Tongue (tissue), 1 donor: ENCODE measurements at regions not wholly inside any gene's neighbourhood (a gene's known extent, or its start where the extent isn't known, plus 50 kb on each side); places are given as distances from the start of the nearest gene placed in this dataset.
"Not testable (repeated sequence)": the region's sequence is repeated elsewhere in the genome, so short reads cannot be mapped to it uniquely, and the experiment has no call there.

Experiments
- DNase-seq: peaks from one replicate; pipeline ENCODE4 v3.0.0-alpha.2; 2015

DNA sequence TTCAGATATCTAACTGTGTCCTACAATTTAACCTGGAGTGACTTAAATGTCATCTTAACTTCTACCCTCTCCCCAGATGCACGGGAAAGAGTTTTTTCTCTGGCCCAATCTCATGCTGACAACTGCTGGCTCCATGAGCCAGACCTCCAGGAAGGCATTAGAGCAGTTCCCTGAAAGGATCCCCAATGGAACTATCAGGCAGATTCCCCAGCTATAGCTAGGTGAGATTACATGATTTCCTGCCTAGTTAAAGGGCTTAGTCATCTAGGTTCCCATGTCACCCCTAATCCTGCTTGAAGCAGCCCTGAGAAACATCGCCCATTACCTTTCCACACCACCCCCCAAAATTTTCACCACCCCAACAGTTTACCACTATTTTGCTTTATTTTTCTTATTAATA, 373.5 kb upstream of the TRPC7 start:
- DNase-seq, result no peak

GRCh38 chr5:136736021-136736420, 370.7 kb upstream of the TRPC7 start:
- DNase-seq, result no peak

DNA sequence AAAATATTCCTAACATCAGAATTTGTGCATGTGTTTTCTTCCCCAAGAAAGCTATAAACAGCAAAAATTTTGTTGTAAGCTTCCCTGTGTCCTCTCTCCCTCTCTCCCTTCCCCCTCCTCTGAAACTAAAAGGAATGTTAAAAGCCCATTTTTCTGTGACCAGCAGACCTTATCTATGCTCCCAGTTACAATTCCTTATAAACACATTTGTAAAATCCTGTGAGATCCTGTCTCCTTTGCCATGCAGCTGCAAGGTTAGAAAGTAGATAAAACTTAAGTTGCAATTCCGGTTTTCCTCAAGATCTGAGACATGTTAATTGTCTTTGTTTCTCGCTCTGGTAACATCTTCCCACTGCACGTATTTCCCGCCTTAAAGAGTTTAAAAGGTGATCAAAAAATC, 370.3 kb upstream of the TRPC7 start:
- not testable (repeated sequence) for DNase-seq

DNA sequence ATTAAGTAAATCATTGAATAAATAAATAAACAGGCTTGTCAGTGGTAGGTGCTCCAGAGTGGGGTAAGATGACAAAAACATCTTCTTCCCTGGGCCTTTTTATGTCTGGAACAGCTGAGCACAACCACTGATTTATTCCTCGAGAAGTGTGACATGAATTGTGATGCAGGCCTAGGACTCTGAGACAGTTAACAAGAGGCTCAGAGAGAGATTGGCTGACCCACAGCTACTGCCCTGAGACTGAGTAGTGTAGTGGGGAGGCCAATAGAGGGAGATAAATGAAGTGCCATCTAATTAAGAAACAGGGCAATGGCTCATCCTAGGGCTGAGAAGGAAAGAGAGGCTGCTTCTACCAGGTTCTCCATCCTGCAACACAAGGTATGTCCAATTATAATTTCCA, 369.3 kb upstream of the TRPC7 start:
- DNase-seq, result no peak

DNA sequence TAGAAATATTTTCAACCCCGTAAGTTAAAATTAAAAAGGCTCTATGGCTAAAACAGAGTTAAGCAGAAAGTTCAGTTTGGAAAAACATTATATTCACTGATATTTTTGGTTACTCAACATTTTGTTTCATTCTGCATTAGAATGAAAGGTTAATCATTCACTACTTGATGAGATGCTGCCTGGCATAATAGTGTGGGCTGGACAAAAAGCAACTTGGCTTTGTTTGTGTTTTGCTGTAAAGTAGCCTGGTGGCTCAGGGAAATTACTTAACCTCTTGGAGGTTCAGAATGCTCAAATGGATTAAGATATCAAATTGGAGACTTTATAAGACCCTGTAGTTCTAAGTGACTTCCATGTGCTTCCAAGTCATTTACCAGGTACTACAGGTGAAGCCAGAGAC, 367.4 kb upstream of the TRPC7 start:
- DNase-seq, result no peak

DNA sequence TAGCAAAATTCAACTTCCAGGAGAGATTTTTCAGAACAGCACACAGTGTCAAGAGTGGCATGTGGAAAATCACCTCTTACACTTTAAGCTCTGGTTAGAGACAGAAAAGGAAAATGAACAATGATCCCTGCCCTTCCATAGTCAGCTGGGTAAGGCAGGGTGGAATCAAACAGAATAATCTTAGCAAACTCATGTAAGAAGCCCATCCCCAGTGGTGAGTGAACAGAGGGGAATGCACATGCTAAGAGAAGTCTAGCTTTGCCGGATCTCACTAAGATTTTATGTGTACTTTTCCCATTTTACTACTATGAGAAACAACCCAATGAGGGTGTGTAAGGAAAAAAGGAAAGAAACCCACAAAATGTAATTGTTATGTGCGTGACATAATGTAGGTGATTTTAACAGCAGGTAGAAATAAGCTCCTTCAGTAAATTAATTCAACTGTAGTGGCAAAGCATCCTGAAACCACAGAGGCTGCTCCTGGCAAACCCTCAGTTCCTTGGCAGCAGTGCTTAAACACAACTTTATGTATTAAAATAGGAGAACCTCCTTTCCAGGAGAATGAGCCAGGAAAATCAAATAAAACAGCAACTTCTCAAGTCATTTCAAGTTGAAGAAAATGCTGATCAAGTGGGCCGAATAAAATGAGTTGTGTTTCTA, 366.0 kb upstream of the TRPC7 start:
- DNase-seq, result peak; percentile 2

DNA sequence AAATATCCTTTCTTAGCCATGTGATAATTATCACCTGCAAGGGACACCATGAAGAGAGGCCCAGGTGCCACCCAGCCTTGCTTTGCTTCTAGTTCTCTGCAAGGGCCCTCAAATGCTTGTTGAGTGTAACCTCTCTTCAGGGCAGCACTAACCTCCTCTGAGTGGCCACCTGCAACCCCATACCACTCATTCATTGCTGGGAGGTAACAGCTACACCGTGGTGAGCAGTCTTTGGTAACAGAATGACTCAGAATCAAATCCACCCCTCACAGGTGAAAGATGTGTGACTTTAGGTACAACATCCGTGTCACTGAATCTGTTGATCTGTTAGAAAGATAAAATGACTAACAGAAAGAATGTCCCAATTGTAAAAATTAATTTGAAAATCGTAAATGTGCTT, 365.1 kb upstream of the TRPC7 start:
- no peak for DNase-seq

GRCh38 chr5:136729901-136730355, 364.6 kb upstream of the TRPC7 start:
- DNase-seq, result no peak

GRCh38 chr5:136726506-136726905, 361.2 kb upstream of the TRPC7 start:
- no peak for DNase-seq

GRCh38 chr5:136724161-136724560, 358.8 kb upstream of the TRPC7 start:
- DNase-seq, result no peak

- no peak for DNase-seq
Measured at GRCh38 chr5:136722581-136722980, 357.2 kb upstream of the TRPC7 start.

DNA sequence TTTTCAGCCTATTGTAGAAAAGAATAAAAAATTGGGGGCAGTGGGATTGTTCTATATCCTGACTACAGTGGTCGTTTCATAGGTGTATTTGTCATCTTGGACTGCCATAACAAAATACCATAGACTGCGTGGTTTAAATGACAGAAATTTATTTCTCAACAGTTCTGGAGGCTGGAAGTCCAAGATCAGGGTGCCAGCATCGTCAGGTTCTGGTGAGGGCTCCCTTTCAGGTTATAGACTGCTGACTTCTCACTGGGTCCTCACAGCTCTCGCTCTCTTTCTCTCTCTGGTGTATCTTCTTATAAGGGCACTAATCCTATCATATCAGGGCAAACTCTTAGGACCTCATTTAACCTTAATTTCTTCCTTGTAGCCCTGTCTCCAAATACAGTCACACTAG, 356.7 kb upstream of the TRPC7 start:
- DNase-seq, result no peak

GRCh38 chr5:136720674-136721073, 355.3 kb upstream of the TRPC7 start:
- DNase-seq, result no peak

DNA sequence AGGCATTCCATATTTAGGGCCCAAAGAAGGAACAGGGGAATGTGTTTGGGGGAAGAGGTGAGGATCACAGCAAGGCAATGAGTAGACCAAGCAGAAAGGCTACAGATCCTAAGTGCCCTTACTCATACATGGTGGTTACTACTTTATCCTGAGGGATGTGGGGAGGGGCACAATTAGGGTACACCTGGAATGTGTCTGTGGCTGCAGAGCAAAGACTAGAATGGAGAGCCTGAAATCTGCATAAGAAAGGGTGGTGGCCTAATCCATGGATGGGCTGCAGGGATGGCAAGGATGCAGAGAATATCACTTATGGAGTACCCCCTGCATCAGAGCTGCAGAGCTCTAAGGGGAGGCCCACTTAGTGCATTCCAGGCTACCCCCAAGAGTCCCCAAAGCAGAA, 352.6 kb upstream of the TRPC7 start:
- DNase-seq, result no peak

DNA sequence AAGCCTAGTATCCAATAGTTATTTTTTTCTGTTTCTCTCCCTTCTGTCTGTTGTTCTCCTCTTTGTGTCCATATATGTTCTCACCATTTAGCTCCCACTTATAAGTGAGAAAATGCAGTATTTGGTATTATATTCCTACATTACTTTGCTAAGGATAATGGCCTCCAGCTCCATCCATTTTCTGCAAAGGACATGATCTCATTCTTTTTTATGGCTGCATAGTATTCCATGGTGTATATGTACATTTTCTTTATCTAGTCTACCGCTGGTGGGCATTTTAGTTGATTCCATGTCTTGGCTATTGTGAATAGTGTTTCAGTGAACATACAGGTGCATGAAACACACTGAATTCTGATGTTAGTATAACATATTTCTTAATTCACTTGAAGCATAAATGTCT, 348.9 kb upstream of the TRPC7 start:
- no peak for DNase-seq

DNA sequence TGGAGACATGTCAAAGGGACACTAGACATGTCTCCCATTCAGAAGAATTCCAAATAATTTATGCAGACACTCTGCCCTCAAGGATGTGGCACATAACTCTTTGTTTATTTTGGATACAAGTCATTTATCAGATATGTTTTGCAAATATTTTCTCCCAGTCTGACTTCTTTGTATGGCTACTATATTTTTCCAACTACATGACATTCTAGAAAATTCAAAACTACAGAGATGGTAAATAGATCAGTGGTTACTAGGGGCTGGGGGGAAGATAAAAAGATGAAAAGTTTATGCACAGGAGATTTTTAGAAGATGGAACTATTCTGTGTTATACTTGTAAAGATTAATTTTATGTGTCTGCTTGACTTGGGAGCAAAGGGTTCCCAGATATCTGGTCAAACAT, 347.3 kb upstream of the TRPC7 start:
- DNase-seq, result no peak

GRCh38 chr5:136710834-136711233, 345.5 kb upstream of the TRPC7 start:
- DNase-seq, result peak; percentile 6

- no peak for DNase-seq
Measured at GRCh38 chr5:136703706-136704105, 338.4 kb upstream of the TRPC7 start.

GRCh38 chr5:136703036-136703435, 337.7 kb upstream of the TRPC7 start:
- DNase-seq, result no peak

- no peak for DNase-seq
Measured at GRCh38 chr5:136701191-136701590, 335.8 kb upstream of the TRPC7 start.

- no peak for DNase-seq
Measured at GRCh38 chr5:136699651-136700050, 334.3 kb upstream of the TRPC7 start.

- DNase-seq, result no peak
Measured at GRCh38 chr5:136698970-136699369, 333.6 kb upstream of the TRPC7 start.

DNA sequence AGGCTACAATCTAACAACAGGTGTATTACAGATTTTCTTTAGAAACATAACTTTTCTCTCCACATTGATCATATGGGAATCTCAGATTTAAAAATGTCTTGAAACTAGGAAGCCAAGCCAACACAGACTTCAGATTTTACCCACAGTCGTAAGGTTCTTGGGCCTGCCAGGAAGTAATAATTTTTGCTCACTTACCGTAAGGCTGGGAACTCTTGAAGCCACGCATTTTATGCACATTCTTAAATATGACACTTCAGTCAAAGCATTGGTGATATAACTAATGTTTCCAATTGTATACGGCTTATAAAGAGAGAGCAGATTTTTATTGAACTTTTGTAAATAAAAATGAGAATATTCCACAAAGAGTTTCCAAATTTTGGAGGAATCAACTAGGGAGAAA, 328.9 kb upstream of the TRPC7 start:
- no peak for DNase-seq

DNA sequence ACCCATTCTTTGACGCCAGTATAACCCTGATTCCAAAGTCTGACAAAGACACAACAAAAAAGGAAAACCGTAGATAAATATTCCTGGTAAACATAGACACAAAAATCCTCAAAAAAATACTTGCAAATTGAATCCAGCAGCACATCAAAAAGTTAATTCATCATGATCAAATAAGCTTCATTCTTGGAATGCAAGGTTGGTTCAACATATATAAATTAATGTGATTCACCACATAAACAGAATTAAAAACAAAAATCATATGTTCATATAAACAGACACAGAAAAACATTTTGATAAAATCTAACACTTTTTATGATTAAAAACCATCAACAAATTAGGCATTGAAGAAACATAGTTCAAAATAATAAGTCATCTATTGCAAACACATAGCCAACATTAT, 324.2 kb upstream of the TRPC7 start:
- DNase-seq, result no peak
